GM18520 (cell line): ENCODE measurements at regions not wholly inside any gene's neighbourhood (a gene's known extent, or its start where the extent isn't known, plus 50 kb on each side); places are given as distances from the start of the nearest gene placed in this dataset.
"Not testable (repeated sequence)": the region's sequence is repeated elsewhere in the genome, so short reads cannot be mapped to it uniquely, and the experiment has no call there.

Source experiments
- ATAC-seq: cut with Tn5 transposase; IDR thresholded peaks from one replicate; pipeline ENCODE4 v1.9.1; 2021; ENCODE audit not compliant: unreplicated experiment

- not testable (repeated sequence) for ATAC-seq
Measured at GRCh38 chrX:23458957-23459356, 124.3 kb downstream of the PTCHD1 start.

DNA sequence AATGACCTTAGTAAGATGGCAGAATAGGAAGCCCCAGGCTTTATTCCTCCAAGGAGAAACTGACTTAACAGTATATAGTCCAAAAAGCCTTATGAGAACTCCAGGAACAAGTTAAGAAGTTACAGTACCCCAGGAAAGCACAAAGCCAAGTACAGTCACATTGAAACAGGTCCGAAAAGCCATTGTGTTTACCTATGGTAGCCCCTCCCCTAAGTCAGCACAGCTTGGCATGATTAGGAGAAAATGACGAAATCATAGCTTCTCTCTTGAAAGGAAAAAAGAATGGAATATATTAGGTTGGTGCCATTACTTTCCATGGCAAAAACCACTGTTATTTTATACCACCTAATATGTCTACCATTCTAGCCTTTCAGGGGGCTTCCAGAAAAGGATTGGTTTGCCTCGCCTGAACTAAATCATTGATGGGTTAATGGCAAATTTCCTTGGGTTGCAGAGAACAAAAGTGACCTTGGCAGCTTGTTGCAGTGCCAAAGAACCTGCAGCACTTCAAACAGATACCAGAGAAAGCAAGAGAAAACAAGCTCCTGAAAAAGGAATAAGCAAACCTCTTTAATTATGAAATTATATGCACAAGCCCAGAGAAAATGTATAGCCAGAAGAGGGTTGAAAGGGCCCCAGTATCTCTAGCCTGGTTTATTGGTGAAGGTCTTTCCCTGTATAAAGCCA is 130.6 kb downstream of the PTCHD1 start:
- no peak for ATAC-seq

- no peak for ATAC-seq
Measured at GRCh38 chrX:23465985-23466384, 131.3 kb downstream of the PTCHD1 start.

DNA sequence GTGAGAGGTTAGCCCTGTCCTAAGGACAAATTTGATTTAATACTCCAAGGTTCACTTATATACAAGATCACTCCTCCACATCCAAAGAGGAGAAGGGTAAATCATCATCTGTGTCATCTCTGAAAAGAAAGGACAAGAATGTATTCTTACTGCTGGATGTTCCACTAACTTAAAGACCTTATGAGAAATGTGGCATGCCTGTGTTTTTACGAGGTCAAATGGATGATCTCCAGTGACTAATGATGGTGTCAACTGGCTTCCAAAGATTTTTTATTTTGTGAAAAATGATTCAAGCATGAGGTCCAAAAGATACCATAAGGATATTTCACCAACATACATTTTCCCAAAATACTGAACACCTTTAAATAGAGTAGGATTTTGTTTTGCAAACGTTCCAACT is 143.4 kb downstream of the PTCHD1 start:
- ATAC-seq, result no peak

- ATAC-seq, result no peak
Measured at GRCh38 chrX:23478561-23478960, 143.9 kb downstream of the PTCHD1 start.

DNA sequence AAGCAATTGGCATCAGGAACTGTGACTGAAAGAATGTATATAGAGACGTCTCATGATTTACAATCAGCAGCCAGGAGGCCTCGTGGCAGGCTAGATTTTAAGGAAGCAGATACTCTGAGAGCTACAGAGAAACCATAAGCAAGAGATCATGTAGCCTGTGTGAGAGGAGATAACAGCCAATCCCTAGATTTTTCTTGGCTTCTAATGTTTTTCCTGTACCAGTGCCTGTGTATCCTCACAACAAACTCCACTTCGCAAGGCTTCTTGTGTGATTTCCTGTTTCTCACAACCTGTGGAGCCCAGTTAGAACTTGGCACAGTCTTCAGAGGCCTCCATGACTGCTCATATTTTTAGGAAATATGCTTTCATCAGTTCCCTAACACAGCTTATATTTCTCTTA is 147.9 kb downstream of the PTCHD1 start:
- ATAC-seq, result no peak

- ATAC-seq, result no peak
Measured at GRCh38 chrX:23483396-23483795, 148.7 kb downstream of the PTCHD1 start.

GRCh38 chrX:23493941-23494374 is 159.3 kb downstream of the PTCHD1 start:
- peak; percentile 65 for ATAC-seq

GRCh38 chrX:23494741-23495140 is 160.1 kb downstream of the PTCHD1 start:
- ATAC-seq, result no peak

- no peak for ATAC-seq
Measured at GRCh38 chrX:23497919-23498318, 163.3 kb downstream of the PTCHD1 start.

DNA sequence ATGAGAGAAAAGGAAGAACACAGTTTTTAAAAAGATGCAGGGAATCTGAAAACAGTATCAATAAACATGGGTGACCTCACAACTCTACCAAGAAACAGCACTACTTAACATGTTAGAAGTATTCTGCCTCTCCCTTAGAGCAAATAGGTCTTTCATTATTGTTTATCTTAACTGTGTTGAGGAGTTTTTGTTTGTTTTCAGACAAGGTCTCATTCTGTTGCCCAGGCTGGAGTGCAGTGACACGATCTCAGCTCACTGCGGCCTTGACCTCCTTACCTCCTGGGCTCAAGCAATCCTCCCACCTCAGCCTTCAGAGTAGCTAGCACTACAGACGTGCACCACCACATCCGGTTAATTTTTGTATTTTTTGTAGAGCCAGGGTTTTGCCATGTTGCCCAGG is 165.3 kb upstream of the PRDX4 start:
- ATAC-seq, result no peak

DNA sequence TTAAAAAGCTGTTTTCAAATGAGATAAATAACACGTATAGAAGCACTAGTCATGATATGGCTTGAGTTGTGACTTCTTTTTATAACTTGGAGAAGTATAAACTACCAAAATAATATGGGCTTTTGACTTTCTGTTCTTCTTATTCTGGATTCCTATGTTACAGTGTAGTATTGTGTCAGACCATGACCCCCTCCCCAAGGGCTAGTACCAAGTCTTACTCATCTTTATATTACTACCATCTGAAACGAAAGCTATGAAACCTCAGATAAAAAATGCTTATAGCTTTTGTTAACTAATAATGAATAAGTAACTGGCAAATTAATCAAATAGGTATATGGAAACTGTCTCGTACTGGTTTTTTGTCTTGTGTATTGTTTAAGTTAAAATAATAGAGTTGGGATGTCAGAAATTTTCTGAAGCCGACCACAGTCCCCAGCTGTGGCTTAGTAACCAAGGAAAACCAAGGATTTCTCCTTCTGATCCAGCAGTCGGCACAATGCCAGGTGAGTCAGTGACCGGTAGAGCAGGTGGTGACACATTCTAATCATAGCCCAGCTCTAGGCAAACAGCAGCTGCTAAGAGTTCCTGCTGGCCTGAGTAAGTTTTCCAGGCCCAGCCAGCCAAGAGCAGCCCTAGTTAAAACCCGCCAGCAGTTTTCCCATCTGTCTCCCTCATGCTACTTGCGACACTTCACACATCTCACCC is 163.3 kb upstream of the PRDX4 start:
- ATAC-seq, result no peak

- no peak for ATAC-seq
Measured at GRCh38 chrX:23504540-23504884, 162.8 kb upstream of the PRDX4 start.

DNA sequence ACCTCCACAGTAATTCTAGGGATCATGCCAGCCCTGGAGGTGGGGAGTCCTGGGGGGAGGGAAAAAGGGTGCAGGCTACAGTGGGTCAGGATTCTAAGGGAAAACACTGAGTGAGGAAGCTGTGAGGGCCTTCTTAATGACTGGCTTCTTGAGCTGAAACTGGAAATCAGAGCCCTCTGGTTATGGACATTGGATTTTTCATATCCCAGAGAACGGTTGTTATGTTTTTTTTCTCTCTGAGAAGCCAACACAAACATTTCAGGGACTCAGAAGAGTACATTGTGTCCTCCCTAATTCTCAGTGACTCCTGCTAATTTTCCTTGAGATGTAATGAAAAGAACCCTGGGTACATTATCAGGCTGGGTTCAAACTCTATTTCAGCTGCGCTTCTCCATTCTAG is 162.4 kb upstream of the PRDX4 start:
- ATAC-seq, result no peak

GRCh38 chrX:23505531-23506303 is 161.6 kb upstream of the PRDX4 start:
- no peak for ATAC-seq

DNA sequence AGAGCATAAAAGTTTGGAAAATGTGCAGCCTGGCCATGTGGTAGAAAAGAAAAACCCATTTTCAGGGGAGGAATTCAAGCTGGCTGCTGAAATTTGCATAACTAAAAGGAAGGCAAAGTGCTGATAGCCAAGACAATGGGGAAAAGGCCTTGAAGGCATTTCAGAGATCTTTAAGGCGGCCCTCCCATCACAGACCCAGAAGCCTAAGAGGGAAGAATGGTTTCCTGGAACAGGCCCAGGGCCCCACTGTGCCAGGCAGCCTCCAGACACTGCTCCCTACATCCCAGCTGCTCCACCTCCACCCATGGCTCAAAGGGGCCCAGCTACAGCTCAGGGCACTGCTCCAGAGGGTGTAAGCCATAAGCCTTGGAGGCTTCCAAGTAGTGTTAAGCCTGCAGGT is 158.0 kb upstream of the PRDX4 start:
- ATAC-seq, result no peak

GRCh38 chrX:23511793-23512192 is 155.5 kb upstream of the PRDX4 start:
- ATAC-seq, result no peak

GRCh38 chrX:23513121-23513520 is 154.2 kb upstream of the PRDX4 start:
- ATAC-seq, result no peak

DNA sequence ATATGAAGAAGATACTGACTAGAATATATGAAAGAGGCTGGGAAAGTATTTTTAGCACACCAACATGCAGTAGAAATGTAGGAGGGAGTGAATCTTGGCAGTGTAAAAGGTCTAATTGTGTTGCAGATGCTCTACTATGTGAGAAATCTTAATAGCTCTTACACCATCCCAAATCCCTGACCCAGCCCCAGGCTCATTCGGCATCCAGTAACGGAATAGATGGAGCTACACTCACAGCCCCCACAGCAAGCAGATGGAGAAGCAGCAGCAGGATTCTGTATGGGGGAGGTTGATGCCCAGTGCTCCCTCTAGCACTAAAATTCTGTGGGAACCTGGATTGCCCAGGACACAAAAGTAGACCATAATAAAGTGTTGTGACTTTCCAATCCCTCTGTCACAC is 153.2 kb upstream of the PRDX4 start:
- no peak for ATAC-seq

DNA sequence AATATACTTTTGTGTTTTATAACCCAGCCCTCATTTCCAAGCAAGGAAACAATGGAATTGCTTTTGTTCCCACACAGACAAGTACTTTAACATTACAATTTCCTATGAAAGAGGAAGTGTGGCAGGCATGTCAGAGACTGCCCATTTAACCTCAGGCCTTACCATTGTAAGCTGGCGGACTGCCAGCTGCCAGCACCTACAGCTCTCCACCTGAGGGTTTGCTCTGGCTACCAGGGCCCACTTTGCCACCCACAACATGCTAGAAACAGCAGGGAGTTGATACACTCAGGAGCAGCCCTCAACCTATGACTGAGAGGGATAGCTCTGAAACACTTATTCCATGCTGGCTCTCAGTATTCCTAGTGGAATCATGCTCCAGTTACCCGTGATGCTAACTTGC is 152.3 kb upstream of the PRDX4 start:
- peak; percentile 56 for ATAC-seq

DNA sequence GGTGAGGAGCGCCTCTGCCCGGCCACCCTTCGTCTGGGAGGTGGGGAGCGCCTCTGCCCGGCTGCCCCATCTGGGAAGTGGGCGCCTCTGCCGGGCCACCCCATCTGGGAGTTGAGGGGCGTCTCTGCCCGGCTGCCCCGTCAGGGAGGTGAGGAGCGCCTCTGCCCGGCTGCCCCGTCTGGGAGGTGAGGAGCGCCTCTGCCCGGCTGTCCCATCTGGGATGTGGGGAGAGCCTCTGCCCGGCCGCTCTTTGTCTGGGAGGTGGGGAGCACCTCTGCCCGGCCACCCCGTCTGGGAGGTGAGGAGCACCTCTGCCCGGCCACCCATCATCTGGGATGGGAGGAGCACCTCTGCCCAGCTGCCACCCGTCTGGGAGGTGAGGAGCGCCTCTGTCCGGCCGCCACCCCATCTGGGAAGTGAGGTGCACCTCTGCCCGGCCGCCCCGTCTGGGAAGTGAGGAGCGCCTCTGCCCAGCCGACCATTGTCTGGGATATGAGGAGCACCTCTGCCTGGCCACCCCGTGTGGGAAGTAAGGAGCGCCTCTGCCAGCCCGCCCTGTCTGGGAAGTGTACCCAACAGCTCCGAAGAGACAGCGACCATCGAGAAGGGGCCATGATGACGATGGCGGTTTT is 144.2 kb upstream of the PRDX4 start:
- ATAC-seq, result not testable (repeated sequence)

DNA sequence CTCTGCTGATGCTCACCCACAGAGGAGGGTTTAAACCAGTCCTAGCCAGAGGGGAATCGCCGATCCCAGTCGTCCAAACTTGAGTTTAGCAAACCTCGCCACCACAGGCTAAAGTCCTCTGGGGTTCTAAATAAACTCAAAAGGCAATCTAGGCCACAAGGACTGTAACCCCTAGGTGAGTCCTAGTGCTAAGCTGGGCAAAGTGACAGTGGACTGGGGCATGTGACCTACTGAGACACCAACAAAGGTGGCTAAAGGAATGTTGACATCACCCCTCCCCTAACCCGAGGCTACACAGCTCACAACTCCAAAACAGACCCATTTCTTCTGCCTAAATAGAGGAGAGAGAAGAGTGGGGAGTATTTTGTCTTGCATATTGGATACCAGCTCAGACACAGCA is 142.8 kb upstream of the PRDX4 start:
- no peak for ATAC-seq
